Caco-2 (cell line): ENCODE measurements at regions not wholly inside any gene's neighbourhood (a gene's known extent, or its start where the extent isn't known, plus 50 kb on each side); places are given as distances from the start of the nearest gene placed in this dataset.
A peak's percentile ranks its signal among the peaks of the same experiment; 100 is the strongest.

Source experiments
- BruUV-seq: library from RNA; stranded (reverse); fragments of 400-500 nt; replicated peaks from 2 replicates; lab custom pipeline; 2021; lab: Mats Ljungman, UMichigan
- CTCF ChIA-PET: fragments of 300-600 bp; sonication (Branson Sonifier 250); formaldehyde crosslinking; loops from one replicate; lab custom pipeline; 2022; ENCODE audit warnings: antibody characterized with exemption; lab: Charles Lee
- POLR2A ChIA-PET: fragments of 300-600 bp; sonication (Branson Sonifier 250); formaldehyde crosslinking; loops from one replicate; lab custom pipeline; 2022; ENCODE audit warnings: antibody characterized with exemption; lab: Charles Lee
- DNase-seq, 2 experiments: peaks; one replicate each; pipeline versions ENCODE4 v3.0.0 to v3.0.0-alpha.2; 2020 to 2022
- H3K27me3 ChIP-seq: replicated peaks from 2 replicates; pipeline ENCODE4 v1.6.0; 2011; ENCODE audit warnings: low read length; ENCODE audit not compliant: control insufficient read depth, insufficient read depth
- H3K36me3 ChIP-seq: 2 replicates; pipeline ENCODE4 v1.5.1; 2011; ENCODE audit warnings: low read length; ENCODE audit not compliant: control insufficient read depth, insufficient read depth
- H3K4me1 ChIP-seq: fragments of 250-450 bp; sonication (Bioruptor Pico); 2 replicates; pipeline ENCODE4 v1.5.1; 2020; ENCODE audit warnings: mild to moderate bottlenecking
- H3K4me3 ChIP-seq: 2 replicates; pipeline ENCODE4 v1.5.1; 2011; ENCODE audit warnings: low read depth, mild to moderate bottlenecking, control low read depth, low read length
- H3K9me3 ChIP-seq: fragments of 250-450 bp; sonication (Bioruptor Pico); 2 replicates; pipeline ENCODE4 v1.5.1; 2020; ENCODE audit warnings: mild to moderate bottlenecking, moderate library complexity
- H3K27ac Mint-ChIP-seq: one replicate; pipeline ENCODE4 v1.8.0; 2022; ENCODE audit warnings: mixed read lengths; ENCODE audit not compliant: unreplicated experiment
- H3K27me3 Mint-ChIP-seq: one replicate; pipeline ENCODE4 v1.8.0; 2022; ENCODE audit warnings: mixed read lengths; ENCODE audit not compliant: insufficient read depth, unreplicated experiment
- H3K36me3 Mint-ChIP-seq: one replicate; pipeline ENCODE4 v1.8.0; 2022; ENCODE audit warnings: mild to moderate bottlenecking, mixed read lengths; ENCODE audit not compliant: insufficient read depth, unreplicated experiment
- H3K4me1 Mint-ChIP-seq: one replicate; pipeline ENCODE4 v1.8.0; 2022; ENCODE audit warnings: low read depth, mixed read lengths; ENCODE audit not compliant: unreplicated experiment
- H3K4me3 Mint-ChIP-seq: one replicate; pipeline ENCODE4 v1.8.0; 2022; ENCODE audit warnings: mild to moderate bottlenecking, moderate library complexity, mixed read lengths; ENCODE audit not compliant: unreplicated experiment
- H3K9me3 Mint-ChIP-seq: one replicate; pipeline ENCODE4 v1.8.0; 2022; ENCODE audit warnings: mixed read lengths; ENCODE audit not compliant: unreplicated experiment
- intact Hi-C: fragments of 100-400 bp; cut with micrococcal nuclease; formaldehyde crosslinking; loops from one replicate; pipeline ENCODE4 v1.10.0; 2022; ENCODE audit not compliant: unreplicated experiment
- TF ChIP-seq, protein P1 (sequence below), 2 experiments: fragments of 200-600 bp in 1 of 2; IDR thresholded peaks; 1 replicate in 1 of 2; 2 replicates in 1 of 2; pipeline versions ENCODE4 v1.5.1 to v1.8.0; 2011 to 2022; ENCODE audit warnings: antibody characterized with exemption in 1 of 2, control low read depth in 1 of 2, inconsistent platforms in 1 of 2, low read depth in 1 of 2, low read length in 1 of 2, mild to moderate bottlenecking in 1 of 2, moderate library complexity in 1 of 2; ENCODE audit not compliant: insufficient read depth in 1 of 2, severe bottlenecking in 1 of 2, unreplicated experiment in 1 of 2

- no peaks in the 10 kb centered on the region for H3K27me3 ChIP-seq
- H3K9me3 ChIP-seq, result no peaks in the 10 kb centered on the region
- H3K36me3 Mint-ChIP-seq, result no peaks in the 10 kb centered on the region
- ChIA-PET POLR2A (no interaction called here), CTCF (no interaction called here)
- peaks cover 2% of the 10 kb centered on the region for H3K9me3 Mint-ChIP-seq
- peaks cover 41% of the 10 kb centered on the region for H3K4me1 ChIP-seq
- no peaks in the 10 kb centered on the region for H3K36me3 ChIP-seq
- BruUV-seq, result no TSS peak
- H3K27ac Mint-ChIP-seq, result no peak overlapping the region
- no peak overlapping the region for H3K4me3 Mint-ChIP-seq
- intact Hi-C loops, result loop anchor here (5.0 kb wide), 1 partner anchor 83 kb away; no protein-coding TSS in a partner anchor
- TF ChIP-seq, protein P1, sequence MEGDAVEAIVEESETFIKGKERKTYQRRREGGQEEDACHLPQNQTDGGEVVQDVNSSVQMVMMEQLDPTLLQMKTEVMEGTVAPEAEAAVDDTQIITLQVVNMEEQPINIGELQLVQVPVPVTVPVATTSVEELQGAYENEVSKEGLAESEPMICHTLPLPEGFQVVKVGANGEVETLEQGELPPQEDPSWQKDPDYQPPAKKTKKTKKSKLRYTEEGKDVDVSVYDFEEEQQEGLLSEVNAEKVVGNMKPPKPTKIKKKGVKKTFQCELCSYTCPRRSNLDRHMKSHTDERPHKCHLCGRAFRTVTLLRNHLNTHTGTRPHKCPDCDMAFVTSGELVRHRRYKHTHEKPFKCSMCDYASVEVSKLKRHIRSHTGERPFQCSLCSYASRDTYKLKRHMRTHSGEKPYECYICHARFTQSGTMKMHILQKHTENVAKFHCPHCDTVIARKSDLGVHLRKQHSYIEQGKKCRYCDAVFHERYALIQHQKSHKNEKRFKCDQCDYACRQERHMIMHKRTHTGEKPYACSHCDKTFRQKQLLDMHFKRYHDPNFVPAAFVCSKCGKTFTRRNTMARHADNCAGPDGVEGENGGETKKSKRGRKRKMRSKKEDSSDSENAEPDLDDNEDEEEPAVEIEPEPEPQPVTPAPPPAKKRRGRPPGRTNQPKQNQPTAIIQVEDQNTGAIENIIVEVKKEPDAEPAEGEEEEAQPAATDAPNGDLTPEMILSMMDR (IDR thresholded peaks at IDR 0.05; ENCODE audit: insufficient read depth in 1 of 2, low read depth in 1 of 2, low read length in 1 of 2, severe bottlenecking in 1 of 2, unreplicated experiment in 1 of 2), result no peak
- no peak overlapping the region for H3K4me3 ChIP-seq
- H3K27me3 Mint-ChIP-seq, result no peaks in the 10 kb centered on the region
- peaks cover 22% of the 10 kb centered on the region for H3K4me1 Mint-ChIP-seq
- no peak for DNase-seq
These were observed 193.6 kb upstream of the TSC22D1 start for GRCh38 chr13:44769686-44770085.

DNA sequence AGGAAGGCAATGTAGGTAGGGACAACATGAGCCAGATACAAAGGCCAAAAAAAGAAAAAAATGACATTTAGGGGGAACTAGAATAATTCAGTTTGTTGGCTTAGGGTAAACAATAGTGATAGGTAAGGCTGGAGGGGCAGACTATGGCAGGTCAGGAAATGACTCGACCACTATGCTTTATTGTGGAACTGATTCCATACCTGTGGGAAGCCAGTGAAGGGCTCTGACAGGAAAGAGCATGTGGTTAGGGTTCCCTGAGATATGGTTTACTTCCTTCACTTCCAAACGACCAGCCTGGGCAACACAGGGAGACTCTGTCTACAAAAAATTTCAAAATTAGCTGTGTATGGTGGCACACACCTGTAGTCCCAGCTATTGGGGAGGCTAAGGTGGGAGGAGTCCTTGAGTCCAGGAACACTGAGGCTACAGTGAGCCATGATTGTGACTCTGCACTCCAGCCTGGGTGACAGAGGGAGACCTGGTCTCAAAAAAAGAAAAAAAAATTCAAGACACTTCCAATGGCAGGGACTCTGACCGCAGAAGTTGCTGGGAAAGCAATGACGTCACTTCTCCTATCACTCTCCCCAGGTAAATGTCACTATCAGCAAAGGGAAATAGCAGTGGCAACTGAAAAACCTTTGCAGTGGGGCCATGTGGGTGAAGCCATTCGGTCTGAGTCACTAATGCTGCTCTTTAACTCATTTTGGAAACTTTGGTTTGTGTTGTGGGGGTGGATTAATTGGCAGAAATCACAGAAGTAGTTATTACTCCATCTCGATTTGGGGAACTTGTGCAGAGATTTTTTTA, 192.8 kb upstream of the TSC22D1 start:
- TF ChIP-seq, protein P1 (IDR thresholded peaks at IDR 0.05; ENCODE audit: insufficient read depth in 1 of 2, low read depth in 1 of 2, low read length in 1 of 2, severe bottlenecking in 1 of 2, unreplicated experiment in 1 of 2), result no peak
- H3K27me3 ChIP-seq, result no peaks in the 10 kb centered on the region
- no peaks in the 10 kb centered on the region for H3K36me3 ChIP-seq
- BruUV-seq, result no TSS peak
- H3K4me3 ChIP-seq, result no peak overlapping the region
- Mint-ChIP-seq H3K36me3 (no peaks in the 10 kb centered on the region), H3K9me3 (no peaks in the 10 kb centered on the region), H3K4me3 (no peak overlapping the region), H3K27ac (no peak overlapping the region), H3K27me3 (no peaks in the 10 kb centered on the region), H3K4me1 (peaks cover 29% of the 10 kb centered on the region)
- H3K9me3 ChIP-seq, result no peaks in the 10 kb centered on the region
- DNase-seq, result peak in 1 of 2 experiments; percentile 11
- peaks cover 47% of the 10 kb centered on the region for H3K4me1 ChIP-seq
- ChIA-PET CTCF (no interaction called here), POLR2A (no interaction called here)
- intact Hi-C loops, result loop anchor here (5.0 kb wide), 1 partner anchor 83 kb away; no protein-coding TSS in a partner anchor

DNA sequence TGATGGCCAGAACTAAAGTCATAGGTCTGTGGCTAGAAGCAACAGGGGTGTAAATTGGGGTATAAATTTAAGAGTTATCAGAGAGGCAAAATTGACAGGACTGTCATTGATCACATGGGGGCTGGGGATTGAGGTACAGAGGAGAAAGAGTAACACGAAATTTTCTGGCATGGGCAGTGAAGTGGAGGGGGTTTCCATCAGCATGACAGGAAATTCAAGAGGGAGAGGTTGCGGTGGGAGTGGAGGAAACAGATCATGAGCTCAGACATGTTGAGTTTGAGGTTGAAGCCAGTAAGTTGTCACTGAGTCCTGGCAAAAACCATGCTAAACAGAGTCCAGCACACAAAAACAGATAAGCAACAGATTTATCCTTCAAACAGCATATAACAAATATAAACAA, 192.1 kb upstream of the TSC22D1 start:
- Histone ChIP-seq H3K9me3 (no peaks in the 10 kb centered on the region), H3K27me3 (no peaks in the 10 kb centered on the region), H3K4me1 (peaks cover 55% of the 10 kb centered on the region), H3K4me3 (no peak overlapping the region), H3K36me3 (no peaks in the 10 kb centered on the region)
- Mint-ChIP-seq H3K27ac (peak overlapping the region; percentile 45), H3K4me3 (no peak overlapping the region), H3K9me3 (no peaks in the 10 kb centered on the region), H3K36me3 (no peaks in the 10 kb centered on the region), H3K27me3 (no peaks in the 10 kb centered on the region), H3K4me1 (peaks cover 29% of the 10 kb centered on the region)
- no peak for DNase-seq
- ChIA-PET POLR2A (no interaction called here), CTCF (no interaction called here)
- TF ChIP-seq, protein P1 (IDR thresholded peaks at IDR 0.05; ENCODE audit: insufficient read depth in 1 of 2, low read depth in 1 of 2, low read length in 1 of 2, severe bottlenecking in 1 of 2, unreplicated experiment in 1 of 2), result no peak
- BruUV-seq, result no TSS peak
- intact Hi-C loops, result loop anchor here (5.0 kb wide), 1 partner anchor 84 kb away; no protein-coding TSS in a partner anchor
